Muscle of back (tissue), 3 donors: ENCODE measurements at regions not wholly inside any gene's neighbourhood (a gene's known extent, or its start where the extent isn't known, plus 50 kb on each side); places are given as distances from the start of the nearest gene placed in this dataset.

Source experiments
- DNase-seq, 3 donors: peaks; one replicate each; pipeline versions ENCODE4 v3.0.0 to v3.0.0-alpha.2; 2013

DNA sequence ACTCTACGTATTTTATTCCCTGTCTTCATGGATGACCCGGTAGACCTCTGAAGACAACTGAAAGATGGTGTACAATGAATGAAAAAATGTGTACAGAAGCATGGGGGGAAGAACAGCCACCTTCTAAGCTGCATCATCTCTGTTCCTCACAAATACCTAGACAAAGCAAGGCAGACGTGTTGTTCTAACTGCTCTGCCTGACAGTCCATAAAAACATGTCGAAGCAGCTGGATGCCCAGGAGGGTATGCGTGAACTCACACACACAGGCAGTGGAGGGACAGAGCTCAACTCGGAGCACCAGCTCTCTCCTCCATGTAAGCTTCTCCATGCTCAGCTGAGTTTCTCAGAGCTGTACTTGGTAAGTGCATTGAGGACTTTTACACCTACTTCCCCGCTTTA is 327.4 kb downstream of the CTTN start:
- no peak for DNase-seq

DNA sequence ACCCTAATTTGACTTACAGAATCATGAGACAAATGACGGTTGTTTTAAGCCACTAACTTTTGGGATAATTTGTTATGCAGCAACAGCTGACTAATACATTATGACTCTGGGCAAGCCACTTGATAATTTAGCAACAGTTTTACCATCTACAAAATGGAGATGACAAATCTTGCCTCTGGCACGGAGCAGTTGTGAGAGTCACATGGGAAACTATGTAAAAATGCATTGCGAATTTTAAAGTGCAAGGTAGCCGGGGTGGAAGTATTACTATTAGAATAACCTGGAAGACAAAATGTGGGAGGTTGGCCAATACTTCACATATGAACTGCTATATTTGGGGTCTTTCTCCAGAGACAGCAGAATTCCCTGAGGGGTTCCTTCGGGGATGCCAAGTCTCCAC is 328.7 kb downstream of the CTTN start:
- no peak for DNase-seq

- DNase-seq, result no peak
Observed at GRCh38 chr11:70727899-70728620, 329.7 kb downstream of the CTTN start.

DNA sequence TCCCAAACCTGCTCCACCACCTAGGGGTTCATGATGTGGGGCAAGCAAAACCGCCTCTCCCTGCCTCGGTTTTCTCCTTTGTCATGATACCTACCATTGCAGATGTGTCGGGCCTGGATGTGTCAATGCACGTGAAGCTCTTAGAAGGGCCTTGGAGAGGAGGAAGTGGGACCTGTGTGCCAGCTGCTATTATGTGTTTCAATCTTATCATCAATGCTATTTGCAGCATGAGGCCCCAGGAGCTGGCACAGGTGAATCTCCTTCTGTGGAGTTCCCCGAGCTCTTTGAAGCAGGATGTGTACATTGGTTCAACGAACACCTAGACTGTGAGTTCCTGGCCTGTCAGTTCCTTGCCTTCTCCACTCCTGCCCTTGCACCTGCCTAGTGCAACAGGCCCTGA is 331.6 kb downstream of the CTTN start:
- DNase-seq, result no peak

DNA sequence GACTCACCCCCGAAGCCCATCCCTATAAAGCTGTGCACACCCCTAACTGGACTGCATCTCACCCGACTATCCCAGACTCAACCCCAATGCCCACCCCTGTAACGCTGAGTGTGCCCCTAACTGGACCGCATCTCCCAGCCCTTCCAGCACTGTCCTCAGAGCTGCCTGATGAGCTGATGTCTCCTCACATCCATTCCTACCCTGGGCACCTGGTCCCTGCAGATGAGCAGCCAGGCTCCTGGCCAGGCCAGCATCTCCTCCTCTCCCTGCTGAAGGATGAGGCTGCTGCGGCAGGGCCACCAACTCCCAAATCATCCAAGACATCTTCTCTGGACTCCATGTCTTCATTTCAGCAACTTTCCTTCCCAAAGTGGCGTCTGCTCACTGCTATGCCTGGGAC is 332.1 kb downstream of the CTTN start:
- no peak for DNase-seq

DNA sequence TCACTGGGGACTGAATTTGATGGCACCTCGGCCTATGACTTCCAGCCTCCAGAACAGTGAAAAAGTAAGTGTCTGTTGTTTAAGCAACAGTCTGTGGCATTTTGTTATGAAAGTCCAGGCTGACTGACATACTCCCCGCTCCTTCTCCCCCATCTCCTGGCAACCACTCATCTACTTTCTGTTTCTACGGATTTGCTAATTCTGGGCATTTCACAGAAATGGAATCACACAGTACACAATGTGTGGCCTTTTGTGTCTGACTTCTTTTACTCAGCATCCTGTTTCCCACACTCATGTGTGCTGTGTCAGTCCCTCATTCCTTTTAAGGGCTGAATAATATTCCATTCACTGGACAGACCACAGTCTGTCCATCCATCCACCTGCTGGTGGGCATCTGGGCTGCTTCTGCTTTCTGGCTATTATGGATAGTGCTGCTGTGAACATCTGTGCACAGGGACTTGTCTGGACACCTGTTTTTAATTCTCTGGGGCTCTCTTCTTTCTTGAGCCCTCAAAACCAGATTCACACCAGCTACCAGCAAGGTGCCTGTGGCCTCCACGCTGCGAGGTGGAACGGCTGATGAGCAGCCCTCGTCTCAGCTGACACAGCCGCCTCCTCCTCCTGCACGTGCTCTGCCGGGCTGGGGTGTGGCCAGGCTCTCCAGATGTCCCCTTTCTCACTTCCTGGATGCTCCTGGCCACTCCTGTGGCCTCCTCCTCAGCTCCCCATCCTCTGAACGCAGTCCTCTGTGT is 333.1 kb downstream of the CTTN start:
- DNase-seq, result no peak

DNA sequence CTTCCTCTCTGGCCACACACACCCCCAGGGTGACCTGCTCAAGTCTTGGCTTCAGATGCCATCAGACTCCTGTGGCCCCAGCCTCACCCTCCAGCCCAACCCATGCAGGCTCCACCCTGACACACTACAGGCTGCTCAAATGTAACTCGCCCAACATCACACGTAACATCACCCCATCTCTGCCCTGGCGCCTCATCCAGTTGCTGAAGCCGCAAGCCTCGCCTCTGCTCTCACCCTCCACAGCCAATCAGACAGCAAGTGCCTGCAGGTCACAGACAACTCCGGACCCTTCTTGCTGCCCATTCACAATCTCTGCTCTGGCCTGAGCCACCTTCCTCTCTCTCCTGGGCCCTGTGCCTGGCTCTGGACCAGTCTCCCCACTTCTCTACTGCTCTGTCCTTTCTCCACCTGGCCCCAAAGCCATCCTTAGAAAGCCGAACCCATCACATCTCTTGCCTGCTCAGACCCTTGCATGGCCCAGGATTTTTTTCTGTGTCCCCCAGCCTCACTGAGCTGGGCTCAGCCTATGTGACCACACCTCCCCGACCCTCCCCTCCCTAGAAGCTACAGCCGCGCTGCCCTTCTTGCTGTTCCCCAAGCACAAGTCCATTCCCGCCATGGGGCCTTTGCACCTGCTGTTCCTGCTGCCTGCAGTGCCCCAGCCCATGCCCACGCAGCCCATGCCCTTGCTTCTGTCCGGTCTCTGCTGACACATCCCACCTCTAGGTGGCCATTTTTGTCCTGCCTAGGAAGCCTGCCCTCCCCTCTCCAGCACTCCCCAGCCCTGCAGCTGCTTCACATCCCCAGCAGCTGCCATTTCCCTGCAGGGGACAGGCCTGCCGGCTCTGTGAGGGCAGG is 333.9 kb downstream of the CTTN start:
- no peak for DNase-seq

GRCh38 chr11:70732881-70733196 is 334.5 kb downstream of the CTTN start:
- DNase-seq, result no peak

- no peak for DNase-seq
Observed at GRCh38 chr11:70733327-70734325, 335.3 kb downstream of the CTTN start.

DNA sequence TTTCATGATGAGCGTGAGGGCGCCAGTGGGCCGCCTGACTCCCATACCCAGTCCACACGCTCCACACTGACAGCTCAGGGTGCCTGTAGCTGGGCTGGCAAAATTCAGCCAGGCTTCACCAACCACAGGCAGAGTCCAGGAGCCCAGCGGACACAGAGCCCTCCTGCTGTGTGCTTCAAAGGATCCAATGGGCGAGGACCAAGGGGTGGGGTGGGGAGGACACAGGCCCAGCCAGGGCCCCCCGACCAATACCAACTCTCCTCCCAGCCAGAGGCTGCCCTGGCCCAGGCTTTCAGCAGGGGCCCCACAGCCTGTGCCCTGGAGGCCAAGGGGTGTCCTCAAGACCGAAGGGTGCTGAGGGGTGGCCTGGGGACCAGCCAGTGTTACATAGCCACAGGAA is 336.1 kb downstream of the CTTN start:
- no peak for DNase-seq

- DNase-seq, result no peak
Observed at GRCh38 chr11:70734911-70735310, 336.6 kb downstream of the CTTN start.

DNA sequence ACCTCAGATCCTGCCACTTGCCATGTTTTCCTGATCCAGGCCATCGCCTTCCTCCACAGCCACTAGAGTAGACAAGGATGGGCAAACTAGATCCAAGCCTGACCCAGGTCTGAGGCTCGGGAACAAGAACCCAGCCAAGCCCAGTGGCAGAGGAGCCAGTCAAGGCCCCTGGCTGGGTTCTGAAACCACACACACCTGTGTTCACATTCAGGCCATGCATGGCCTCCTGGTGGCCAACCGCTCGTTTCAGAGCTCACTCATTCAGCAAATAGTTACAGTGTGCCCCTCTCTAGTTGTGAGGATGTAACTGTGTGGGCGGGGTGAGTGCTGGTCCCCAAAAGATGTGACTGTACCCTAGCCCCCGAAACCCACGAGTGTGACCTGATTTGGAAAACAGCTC is 337.6 kb downstream of the CTTN start:
- no peak for DNase-seq

GRCh38 chr11:70736461-70736860 is 338.1 kb downstream of the CTTN start:
- no peak for DNase-seq

DNA sequence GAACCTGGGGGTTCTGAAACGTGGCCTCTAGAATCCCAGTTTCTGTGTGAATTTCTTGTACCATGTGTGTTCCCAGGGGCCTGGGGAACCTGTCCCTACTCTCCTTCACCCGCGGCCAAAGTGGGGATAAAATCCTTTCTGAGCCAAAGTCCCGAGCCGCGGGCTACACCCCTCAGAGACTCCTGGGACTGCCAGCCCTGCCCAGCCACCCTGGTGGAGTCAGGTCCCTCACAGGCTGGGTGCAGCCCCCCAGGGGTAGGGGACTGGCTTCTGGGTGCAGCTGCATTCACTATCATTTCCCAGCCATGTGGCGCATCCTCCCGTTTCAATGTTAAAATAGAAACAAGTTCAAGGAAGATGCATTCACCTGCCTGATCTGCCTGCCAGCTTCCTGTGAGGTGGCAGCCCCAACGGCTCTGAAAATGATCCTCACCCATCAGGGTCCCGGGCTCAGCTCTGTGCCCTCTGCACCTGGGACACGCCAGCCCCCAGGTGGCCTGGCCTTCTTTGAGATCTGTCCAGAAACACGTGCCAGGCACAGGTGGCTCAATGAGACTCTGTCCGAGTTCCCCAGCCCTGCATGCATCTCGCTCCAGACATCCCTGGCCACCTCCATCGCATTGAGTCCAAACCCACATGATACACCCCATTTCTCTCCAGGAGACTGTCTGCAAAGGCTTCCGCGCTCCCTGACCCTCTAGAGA is 338.8 kb downstream of the CTTN start:
- DNase-seq, result no peak

DNA sequence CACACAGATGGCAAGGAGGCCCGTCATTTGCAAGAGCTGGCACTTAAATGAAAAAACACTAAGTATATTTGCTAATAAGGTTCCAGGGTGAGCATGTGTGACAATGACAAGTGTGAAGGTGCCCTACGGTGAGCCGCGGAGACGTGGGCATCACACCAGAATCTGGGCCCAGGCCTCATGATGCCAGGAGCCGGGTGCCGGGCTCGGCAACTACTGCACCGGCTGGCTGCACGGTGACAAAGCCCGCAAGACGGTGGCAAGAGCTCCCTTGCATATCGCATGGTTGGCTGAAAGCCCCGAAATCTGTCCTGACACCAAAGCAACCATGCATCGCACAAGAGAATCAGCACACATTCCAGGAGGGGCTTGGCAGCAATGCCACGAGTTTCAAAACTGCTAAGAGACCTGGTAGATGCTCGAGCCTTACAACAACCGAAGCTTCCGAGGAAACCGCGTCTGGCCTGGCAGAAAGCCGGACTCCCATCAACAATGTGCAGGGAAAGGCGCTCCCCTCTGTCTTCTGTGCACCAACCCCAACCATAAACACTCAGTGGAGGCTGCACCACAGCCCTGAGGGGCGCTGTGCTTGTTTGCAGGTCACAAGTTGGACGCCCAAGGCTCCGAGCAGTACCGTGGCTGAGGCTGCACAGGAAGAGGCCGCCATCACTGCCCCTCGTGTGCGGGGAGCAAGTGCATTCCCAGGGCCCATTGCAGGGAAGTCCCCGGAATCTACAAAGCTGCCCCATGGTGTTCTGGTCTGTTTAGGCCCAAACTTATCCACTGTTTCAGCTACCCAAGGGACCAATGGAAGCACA is 339.7 kb downstream of the CTTN start:
- no peak for DNase-seq

DNA sequence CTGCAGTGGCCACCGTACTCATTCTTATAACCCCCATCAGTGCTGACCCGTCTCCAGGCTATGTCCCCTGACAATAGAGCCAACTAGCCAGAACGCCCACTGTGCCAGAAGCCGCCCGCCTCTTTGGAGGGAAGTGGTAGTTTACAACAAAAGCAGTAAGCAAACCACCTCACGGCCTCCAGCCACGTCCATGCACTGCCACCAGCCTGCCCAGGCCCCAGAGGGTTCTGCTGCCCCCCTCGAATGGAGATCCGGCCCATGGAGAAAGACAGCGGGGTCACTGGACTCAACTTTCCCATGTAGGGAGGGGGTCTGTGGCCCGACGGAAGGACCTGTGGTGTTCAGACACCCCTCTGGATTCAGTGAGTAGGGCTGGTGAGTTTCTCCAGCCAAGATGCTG is 340.3 kb downstream of the CTTN start:
- DNase-seq, result no peak

- no peak for DNase-seq
Observed at GRCh38 chr11:70739091-70739490, 340.8 kb downstream of the CTTN start.

GRCh38 chr11:70739811-70740487 is 341.6 kb downstream of the CTTN start:
- no peak for DNase-seq

DNA sequence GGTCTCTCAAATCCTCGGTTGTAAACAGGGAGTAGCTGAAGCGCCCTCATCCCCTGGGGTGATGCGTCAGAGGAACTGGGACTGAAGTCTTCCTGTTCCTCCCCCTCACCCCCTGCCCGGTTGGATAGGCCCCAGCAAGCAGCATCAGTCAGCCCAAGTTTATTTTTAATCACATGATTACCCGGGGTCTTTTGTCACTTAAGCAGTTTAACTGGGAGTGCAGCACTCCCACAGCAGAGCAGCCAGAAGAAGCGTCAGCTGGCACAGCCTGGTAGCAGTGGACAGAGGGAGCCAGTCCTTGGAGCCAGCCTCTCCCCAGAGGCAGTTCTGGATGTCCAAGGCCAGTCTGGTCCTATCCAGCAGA is 342.1 kb downstream of the CTTN start:
- DNase-seq, result no peak

GRCh38 chr11:70741085-70741484 is 342.8 kb downstream of the CTTN start:
- no peak for DNase-seq
